ENCODE measurements at regions not wholly inside any gene's neighbourhood (a gene's known extent, or its start where the extent isn't known, plus 50 kb on each side); places are given as distances from the start of the nearest gene placed in this dataset.

- no peaks in the 10 kb centered on the region for H3K27me3 ChIP-seq (ENCODE audit: control insufficient read depth in 1 of 2, insufficient read depth in 2 of 2, low read length in 2 of 2)
- no peak for ATAC-seq (ENCODE audit: poor library complexity)
- CTCF ChIA-PET = no interaction called here
- Mint-ChIP-seq H3K4me3 (no peak overlapping the region), H3K27ac (no peak overlapping the region), H3K4me1 (ENCODE audit: low read depth) (no peaks in the 10 kb centered on the region), H3K36me3 (ENCODE audit: low read depth) (no peaks in the 10 kb centered on the region), H3K9me3 (peaks cover 9% of the 10 kb centered on the region), H3K27me3 (no peaks in the 10 kb centered on the region)
- H3K4me3 ChIP-seq (ENCODE audit: low read length) = no peak overlapping the region
- no peak for TF ChIP-seq CTCF (IDR thresholded peaks at IDR 0.05)
- POLR2A ChIA-PET = no interaction called here
- intact Hi-C loops (cut with DNase I, micrococcal nuclease) = no loop called here
- no peak for DNase-seq
- peaks cover 0 to 16% of the 10 kb centered on the region in 2 experiments for H3K9me3 ChIP-seq (ENCODE audit: control insufficient read depth in 1 of 2, insufficient read depth in 1 of 2, low read length in 2 of 2)
- H3K4me1 ChIP-seq (ENCODE audit: insufficient read depth, low read length) = no peaks in the 10 kb centered on the region
- no peak overlapping the region for H3K27ac ChIP-seq (ENCODE audit: low read depth in 1 of 2, low read length in 2 of 2)
- no peaks in the 10 kb centered on the region for H3K36me3 ChIP-seq (ENCODE audit: insufficient read depth, low read length)
These were observed 87.4 kb upstream of the UFM1 start for GRCh38 chr13:38262211-38262610.

- no peaks in the 10 kb centered on the region for H3K36me3 Mint-ChIP-seq (ENCODE audit: low read depth)
- no peak overlapping the region for H3K4me3 ChIP-seq (ENCODE audit: low read length)
- no peak for DNase-seq
- intact Hi-C loops (cut with DNase I, micrococcal nuclease) = no loop called here
- H3K9me3 Mint-ChIP-seq = peaks cover 6% of the 10 kb centered on the region
- H3K36me3 ChIP-seq (ENCODE audit: insufficient read depth, low read length) = no peaks in the 10 kb centered on the region
- no peaks in the 10 kb centered on the region for H3K27me3 Mint-ChIP-seq
- ATAC-seq (ENCODE audit: poor library complexity) = no peak
- no peaks in the 10 kb centered on the region for H3K9me3 ChIP-seq (ENCODE audit: control insufficient read depth in 1 of 2, insufficient read depth in 1 of 2, low read length in 2 of 2)
- H3K4me3 Mint-ChIP-seq = no peak overlapping the region
- H3K27me3 ChIP-seq (ENCODE audit: control insufficient read depth in 1 of 2, insufficient read depth in 2 of 2, low read length in 2 of 2) = no peaks in the 10 kb centered on the region
- H3K4me1 ChIP-seq (ENCODE audit: insufficient read depth, low read length) = no peaks in the 10 kb centered on the region
- H3K4me1 Mint-ChIP-seq (ENCODE audit: low read depth) = no peaks in the 10 kb centered on the region
- POLR2A ChIA-PET = no interaction called here
- no peak overlapping the region for H3K27ac ChIP-seq (ENCODE audit: low read depth in 1 of 2, low read length in 2 of 2)
- CTCF ChIA-PET = no interaction called here
- no peak for TF ChIP-seq CTCF (IDR thresholded peaks at IDR 0.05)
- no peak overlapping the region for H3K27ac Mint-ChIP-seq
These were observed 94.1 kb upstream of the UFM1 start for GRCh38 chr13:38255600-38255999.

GRCh38 chr13:38239874-38240273, 109.8 kb upstream of the UFM1 start:
- Mint-ChIP-seq H3K27me3 (no peaks in the 10 kb centered on the region), H3K9me3 (no peaks in the 10 kb centered on the region), H3K4me1 (ENCODE audit: low read depth) (no peaks in the 10 kb centered on the region), H3K4me3 (no peak overlapping the region), H3K36me3 (ENCODE audit: low read depth) (no peaks in the 10 kb centered on the region), H3K27ac (no peak overlapping the region)
- no peak for DNase-seq
- ChIA-PET CTCF (no interaction called here), POLR2A (no interaction called here)
- intact Hi-C loops (cut with DNase I, micrococcal nuclease) = no loop called here
- Histone ChIP-seq H3K27me3 (ENCODE audit: control insufficient read depth in 1 of 2, insufficient read depth in 2 of 2, low read length in 2 of 2) (no peaks in the 10 kb centered on the region), H3K36me3 (ENCODE audit: insufficient read depth, low read length) (no peaks in the 10 kb centered on the region), H3K4me1 (ENCODE audit: insufficient read depth, low read length) (no peaks in the 10 kb centered on the region), H3K27ac (ENCODE audit: low read depth in 1 of 2, low read length in 2 of 2) (no peak overlapping the region), H3K4me3 (ENCODE audit: low read length) (no peak overlapping the region), H3K9me3 (ENCODE audit: control insufficient read depth in 1 of 2, insufficient read depth in 1 of 2, low read length in 2 of 2) (peaks cover 0 to 6% of the 10 kb centered on the region in 2 experiments)
- no peak for ATAC-seq (ENCODE audit: poor library complexity)
- no peak for TF ChIP-seq CTCF (IDR thresholded peaks at IDR 0.05)

Data from CD4-positive, alpha-beta T cell (primary cell).